ENCODE measurements at regions not wholly inside any gene's neighbourhood (a gene's known extent, or its start where the extent isn't known, plus 50 kb on each side); places are given as distances from the start of the nearest gene placed in this dataset.
"Not testable (repeated sequence)": the region's sequence is repeated elsewhere in the genome, so short reads cannot be mapped to it uniquely, and the experiment has no call there.

DNA sequence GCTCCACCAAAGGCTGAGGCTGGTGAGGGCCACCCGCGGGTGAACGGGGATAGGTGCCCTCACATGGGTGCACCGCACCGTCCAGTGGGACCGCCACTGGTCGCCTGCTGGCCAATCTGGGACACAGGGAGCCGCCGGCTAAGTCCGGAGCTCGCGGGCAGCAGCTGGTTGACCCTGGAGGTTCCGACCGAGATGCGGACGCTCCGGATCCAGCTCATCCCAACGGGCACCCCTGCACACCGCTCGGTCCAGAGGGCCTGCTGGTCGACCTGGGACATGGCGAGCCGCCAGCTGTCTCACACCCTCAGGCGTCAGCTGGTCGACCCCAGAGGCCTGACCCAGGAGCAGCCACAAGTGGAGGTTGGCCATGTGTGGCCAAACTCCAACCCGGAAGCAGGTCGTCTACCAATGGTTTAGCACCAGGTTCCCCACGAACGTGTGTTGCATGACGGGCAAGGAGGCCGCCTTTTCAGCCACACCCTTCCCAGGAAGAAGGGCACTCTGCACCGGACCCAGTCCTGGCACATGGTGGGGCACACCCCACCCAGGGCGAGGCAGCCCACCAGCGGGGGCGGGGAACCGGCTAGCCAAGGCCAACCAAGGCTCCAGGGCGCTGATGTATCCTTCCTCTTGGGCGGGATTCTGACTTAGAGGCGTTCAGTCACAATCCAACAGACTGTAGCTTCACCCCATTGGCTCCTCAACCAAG lies 746.0 kb upstream of the DEFB115 start:
- no peak for DNase-seq

DNA sequence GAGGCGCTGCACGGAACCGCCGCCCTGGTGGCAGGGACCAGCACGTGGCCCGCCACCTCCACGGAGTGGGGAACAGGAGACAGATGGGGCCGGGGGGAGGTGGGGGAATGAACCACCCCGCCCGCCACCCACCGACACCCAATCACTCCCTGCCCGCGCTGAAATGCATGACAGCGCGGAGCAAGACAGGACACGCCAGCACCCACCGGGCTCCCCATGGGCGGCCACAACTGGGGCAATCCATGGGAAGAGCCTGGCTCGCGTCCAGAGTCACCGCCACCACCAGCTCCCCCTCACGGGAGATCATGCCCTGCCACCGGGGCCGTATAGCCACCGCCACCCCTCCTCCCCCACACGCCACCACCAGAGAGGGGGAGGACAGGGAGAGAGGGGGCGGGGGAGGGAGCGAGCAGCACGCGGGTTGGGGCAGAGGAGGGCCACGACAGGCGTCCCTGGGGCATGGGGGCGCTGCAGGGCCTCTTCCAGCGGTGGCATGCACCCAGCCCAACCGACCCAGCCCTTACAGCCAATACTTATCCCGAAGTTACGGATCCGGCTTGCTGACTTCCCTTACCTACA lies 744.3 kb upstream of the DEFB115 start:
- peak; percentile 24 for DNase-seq

DNA sequence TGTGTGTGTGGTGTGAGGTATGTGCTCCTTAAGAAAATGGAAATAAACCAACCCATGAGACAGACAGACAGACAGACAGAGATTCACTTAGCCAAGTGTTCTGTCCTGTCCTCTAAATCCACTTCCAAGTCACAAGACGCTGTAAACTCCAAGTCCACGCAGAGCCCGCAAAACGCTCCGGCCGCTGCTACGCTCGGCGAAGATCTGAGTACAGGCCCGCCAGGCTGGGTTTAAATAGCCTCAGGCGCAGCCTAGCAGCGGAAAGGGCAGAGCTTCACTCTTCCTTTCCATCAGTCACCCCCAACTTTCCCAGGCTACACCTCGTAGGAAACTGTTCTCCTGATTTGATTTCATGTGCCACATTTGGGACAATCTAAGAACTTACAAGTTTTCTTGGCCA lies 741.5 kb upstream of the DEFB115 start:
- not testable (repeated sequence) for DNase-seq

- not testable (repeated sequence) for DNase-seq
These were observed 738.6 kb upstream of the DEFB115 start for GRCh38 chr20:30518906-30519305.

DNA sequence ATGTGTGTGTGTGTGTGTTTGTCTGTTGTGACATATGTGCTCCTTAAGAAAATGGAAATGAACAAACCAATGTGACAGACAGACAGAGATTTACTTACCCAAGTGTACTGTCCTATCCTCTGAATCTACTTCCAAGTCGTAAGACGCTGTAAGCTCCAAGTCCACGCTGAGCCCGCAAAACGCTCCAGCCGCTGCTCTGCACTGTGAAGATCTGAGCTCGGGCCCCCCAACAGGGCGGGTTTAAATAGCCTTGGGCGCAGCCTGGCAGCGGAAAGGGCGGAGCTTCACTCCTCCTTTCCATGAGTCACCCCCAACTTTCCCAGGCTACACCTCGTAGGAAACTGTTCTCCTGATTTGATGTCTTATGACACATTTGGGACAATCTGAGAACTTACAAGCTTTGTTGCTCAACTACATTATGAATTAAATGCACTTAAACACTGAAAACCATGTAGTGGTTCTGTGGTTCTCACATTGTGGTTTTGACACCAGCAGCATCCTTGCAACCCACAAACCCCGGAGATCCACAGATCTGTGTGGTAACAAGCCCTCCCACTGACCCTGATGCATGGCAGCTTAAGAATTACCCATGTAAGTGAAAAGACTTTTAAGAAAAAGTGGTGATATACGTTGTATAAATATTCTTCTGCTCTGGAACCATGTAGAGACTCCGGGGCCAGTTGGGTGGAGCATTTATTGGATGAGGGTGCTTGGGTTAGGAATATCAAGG lies 735.6 kb upstream of the DEFB115 start:
- DNase-seq: not testable (repeated sequence)

GRCh38 chr20:30524155-30524554 lies 733.3 kb upstream of the DEFB115 start:
- DNase-seq: not testable (repeated sequence)

DNA sequence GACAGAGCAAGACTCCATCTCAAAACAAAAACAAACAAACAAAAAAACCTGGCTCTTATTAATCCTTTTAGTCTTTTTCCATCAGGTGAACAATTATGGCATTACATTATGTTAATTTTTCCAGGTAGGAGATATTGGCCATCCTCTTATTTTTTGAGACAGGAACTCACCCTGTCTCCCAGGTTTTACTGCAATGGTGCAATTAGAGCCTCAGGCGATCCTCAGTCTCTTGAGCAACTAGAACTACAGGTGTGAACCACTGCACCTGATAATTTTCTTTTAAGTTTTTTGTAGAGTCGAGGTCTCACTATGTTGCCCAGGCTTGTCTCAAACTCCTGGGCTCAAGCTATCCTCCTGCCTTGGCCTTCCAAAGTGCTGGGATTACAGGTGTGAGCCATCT lies 732.7 kb upstream of the DEFB115 start:
- not testable (repeated sequence) for DNase-seq

- DNase-seq: not testable (repeated sequence)
These were observed 723.8 kb upstream of the DEFB115 start for GRCh38 chr20:30533653-30534052.

DNA sequence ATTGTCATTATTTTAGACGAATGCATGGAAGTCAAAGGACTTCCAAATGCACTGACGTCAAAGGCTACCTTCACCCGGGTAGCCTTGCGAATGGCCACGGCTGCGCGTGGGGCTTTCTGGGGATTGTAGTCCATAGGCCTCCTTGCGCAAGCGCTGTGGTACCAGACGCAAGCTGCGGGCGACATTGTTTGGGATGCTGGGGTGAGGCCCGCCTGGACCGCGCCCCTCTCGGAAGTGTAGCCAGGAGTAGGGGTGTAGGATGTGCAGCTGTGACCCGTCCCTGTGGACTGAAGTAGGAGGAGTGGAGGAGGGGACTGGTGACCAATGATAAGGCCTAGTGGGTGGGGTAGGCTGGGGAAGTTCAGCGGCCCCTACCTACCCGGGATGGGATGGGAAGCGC lies 720.0 kb upstream of the DEFB115 start:
- peak; percentile 33 for DNase-seq

GRCh38 chr20:30540330-30541069 lies 717.0 kb upstream of the DEFB115 start:
- DNase-seq: not testable (repeated sequence)

DNA sequence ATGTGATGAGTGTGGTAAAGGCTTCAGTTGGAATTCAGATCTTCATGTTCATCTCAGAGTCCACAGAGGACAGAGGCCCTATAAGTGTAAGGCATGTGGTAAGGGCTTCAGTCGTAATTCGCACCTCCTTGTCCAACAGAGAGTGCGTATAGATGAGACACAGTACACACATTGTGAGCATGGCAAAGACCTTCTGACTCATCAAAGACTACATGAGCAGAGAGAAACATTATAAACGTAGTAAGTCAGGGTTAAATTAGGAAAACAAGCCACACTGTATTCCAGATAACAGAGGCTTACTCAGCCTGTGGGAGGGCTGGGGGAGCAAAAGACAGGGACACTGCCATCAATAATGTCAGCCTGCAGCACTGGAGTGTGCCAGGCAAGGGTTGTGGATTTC lies 706.2 kb upstream of the DEFB115 start:
- DNase-seq: not testable (repeated sequence)

DNA sequence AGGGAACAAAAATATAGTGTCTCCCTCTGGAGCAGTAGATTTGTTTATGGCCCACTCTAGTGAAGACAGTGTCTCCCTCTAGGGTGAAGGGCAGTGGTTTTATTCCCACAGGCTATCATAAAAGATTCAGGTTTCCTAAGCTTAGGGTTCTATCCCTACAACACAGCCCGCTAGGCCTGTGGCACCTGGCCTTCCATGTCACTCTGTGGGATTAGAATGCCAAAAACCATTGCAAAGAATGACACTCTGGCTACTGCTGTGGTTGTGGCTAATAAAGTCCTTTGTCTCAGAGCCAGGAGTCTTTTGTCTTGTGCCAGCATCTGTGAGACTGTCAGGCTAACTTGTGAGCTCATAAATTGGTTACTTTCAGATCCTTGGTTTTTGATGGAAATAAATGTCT lies 700.7 kb upstream of the DEFB115 start:
- DNase-seq: peak; percentile 2

DNA sequence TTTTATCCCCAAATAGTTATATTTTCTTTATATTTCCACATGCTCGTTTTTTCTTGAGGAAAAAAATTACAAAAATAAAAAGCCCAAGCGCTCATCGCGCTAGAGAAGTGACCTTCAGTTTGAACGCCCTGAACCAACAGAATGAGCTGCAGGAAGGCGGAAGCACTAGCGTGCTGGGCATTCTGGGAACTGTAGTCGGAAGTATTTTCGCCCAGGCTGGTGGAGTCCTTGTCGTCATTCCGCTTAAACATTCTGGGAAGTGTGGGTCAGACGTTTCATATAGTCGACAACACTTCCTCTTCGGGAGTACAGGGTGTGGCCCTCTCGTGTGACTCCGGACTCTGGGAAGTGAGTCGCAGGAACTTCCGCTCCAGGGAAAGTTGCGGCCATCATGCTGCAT lies 692.4 kb upstream of the DEFB115 start:
- not testable (repeated sequence) for DNase-seq

DNA sequence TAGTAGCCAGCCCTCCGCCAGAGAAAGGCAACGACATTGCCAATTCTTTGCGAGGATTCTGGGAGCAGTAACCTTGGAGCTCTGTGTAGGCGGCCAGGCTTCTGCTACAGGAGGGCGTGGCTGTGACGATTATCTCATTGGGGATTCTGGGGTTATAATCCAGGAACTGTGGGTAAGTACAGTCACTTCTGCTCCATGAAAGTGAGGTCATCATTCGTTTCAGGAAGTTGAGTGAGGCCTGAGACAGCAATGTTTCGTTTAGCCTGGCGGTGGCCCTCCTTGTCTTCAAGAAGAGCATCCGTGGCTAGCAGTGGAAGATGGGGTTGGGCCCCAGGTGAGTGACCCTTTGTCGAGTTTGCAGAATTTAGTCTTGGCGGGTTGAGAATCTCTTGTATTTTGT lies 687.6 kb upstream of the DEFB115 start:
- not testable (repeated sequence) for DNase-seq

- not testable (repeated sequence) for DNase-seq
These were observed 686.8 kb upstream of the DEFB115 start for GRCh38 chr20:30570622-30571021.

DNA sequence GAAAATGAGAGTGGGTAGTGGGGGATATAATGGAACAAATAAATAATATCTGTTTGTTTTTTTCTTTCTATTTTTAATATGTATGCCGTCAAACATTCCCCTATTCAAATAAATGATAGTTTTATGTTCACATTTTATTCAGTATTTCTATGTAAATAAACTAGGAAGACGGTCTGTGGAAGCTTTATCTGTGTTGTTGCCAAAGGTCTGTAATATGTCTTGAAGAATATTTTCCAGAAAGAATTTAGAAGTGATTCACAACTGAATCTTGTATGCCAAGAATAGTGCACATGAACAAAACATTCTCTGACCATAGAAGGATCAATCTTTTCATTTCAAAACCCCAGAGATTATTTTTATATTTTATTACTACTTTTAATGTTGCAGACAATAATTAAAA lies 683.1 kb upstream of the DEFB115 start:
- DNase-seq: not testable (repeated sequence)

- DNase-seq: not testable (repeated sequence)
These were observed 678.4 kb upstream of the DEFB115 start for GRCh38 chr20:30579069-30579468.

GRCh38 chr20:30579824-30580438 lies 677.5 kb upstream of the DEFB115 start:
- DNase-seq: peak; percentile 95

GRCh38 chr20:30581839-30582238 lies 675.6 kb upstream of the DEFB115 start:
- peak; percentile 2 for DNase-seq

GRCh38 chr20:30584403-30584802 lies 673.1 kb upstream of the DEFB115 start:
- not testable (repeated sequence) for DNase-seq

DNA sequence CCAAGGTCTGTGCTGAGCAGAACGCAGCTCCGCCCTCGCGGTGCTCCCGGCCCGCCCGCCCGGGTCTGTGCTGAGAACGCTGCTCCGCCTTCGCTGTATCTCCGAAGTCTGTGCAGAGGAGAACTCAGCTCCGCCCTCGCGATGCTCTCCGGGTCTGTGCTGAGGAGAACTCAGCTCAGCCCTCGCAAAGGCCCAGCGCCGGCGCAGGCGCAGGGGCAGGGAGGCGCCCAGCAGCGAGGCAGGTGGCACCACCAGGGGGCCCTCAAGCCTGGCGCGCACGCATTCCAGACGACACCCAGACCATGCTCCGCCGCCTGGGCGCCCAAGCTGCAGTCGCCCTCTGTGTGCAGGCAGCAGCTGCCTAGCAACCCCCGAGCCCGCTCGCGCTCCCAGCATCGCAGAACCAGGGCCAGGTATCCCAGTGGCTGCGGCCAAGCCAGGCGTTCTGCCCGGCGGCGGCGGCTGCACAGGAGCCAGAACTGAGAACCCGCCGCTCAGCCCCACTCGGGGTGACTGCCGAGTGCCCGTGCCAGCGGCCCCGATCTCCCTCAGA lies 672.1 kb upstream of the DEFB115 start:
- peak; percentile 93 for DNase-seq

GRCh38 chr20:30586178-30586577 lies 671.3 kb upstream of the DEFB115 start:
- DNase-seq: not testable (repeated sequence)
